C4-2B (cell line): ENCODE measurements at regions not wholly inside any gene's neighbourhood (a gene's known extent, or its start where the extent isn't known, plus 50 kb on each side); places are given as distances from the start of the nearest gene placed in this dataset.

Source experiments
- H3K27ac ChIP-seq: fragments of 450-650 bp; 2 replicates; pipeline ENCODE4 v1.5.1; 2017
- ZFX ChIP-seq: fragments of 450-650 bp; IDR thresholded peaks from 2 replicates; pipeline ENCODE4 v1.6.1; 2017
- TF ChIP-seq, protein P1 (sequence below): fragments of 450-650 bp; conservative IDR thresholded peaks from 2 replicates; pipeline ENCODE4 v1.5.1; 2017; ENCODE audit warnings: mild to moderate bottlenecking

DNA sequence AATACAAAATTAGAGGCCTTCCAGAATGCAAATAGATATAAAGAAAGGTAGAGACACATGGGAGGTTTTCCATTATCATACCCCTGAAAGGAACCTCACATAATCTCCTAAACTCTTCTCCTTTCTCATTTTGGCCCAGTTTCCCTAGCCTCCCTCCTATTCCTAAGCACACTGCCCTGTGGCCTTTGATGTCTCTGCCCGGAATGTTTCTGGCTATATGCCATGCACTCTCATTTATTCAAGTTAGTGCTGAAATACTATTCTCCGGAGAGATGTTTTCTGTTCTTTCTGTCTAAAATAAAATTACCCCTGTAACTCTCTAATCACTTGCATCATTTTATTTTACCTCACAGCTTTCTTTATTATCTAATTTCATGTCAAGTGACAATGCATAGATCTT is 1287.7 kb downstream of the SLITRK5 start:
- TF ChIP-seq, protein P1, sequence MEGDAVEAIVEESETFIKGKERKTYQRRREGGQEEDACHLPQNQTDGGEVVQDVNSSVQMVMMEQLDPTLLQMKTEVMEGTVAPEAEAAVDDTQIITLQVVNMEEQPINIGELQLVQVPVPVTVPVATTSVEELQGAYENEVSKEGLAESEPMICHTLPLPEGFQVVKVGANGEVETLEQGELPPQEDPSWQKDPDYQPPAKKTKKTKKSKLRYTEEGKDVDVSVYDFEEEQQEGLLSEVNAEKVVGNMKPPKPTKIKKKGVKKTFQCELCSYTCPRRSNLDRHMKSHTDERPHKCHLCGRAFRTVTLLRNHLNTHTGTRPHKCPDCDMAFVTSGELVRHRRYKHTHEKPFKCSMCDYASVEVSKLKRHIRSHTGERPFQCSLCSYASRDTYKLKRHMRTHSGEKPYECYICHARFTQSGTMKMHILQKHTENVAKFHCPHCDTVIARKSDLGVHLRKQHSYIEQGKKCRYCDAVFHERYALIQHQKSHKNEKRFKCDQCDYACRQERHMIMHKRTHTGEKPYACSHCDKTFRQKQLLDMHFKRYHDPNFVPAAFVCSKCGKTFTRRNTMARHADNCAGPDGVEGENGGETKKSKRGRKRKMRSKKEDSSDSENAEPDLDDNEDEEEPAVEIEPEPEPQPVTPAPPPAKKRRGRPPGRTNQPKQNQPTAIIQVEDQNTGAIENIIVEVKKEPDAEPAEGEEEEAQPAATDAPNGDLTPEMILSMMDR: no peak
- no peak for TF ChIP-seq ZFX
- no peak overlapping the region for H3K27ac ChIP-seq

DNA sequence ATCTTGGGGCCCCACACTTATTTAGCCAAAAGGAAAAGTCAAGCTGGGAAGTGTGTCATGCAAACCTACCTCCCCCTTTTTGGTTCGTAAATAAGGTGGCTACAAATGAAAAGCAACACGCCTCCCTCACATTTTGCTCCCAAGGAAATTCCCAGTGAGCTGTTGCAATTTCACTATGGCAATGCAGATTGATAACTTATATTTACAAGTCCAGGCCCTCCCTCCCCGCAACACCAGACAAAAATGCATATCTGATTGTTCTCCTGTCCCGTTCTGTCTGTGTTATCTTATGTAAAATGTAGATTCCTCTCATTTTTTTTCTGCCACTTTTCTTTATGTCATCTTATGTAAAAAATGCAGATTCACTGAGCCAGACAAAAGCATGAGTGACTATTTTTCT is 1305.3 kb downstream of the SLITRK5 start:
- H3K27ac ChIP-seq: no peak overlapping the region
- TF ChIP-seq, protein P1: no peak
- TF ChIP-seq ZFX: no peak

DNA sequence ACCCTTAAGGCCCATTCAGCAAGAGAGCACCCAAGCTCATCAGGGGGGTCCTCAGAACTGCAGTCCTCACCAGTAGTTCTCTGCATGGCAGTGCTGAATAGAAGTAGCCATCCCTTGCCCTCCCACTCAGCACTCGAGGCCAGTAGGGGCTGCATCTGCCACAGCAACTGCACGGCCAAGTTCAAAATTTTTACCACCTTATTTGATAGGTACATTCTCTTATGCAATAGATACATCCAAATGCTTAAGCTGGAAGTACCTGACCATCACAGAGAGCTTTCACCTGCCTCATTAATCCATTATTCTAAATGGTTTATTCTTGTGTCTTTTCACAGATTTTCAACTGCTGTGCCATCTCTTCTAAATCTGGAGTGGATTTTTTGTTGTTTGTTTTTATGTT is 1307.4 kb downstream of the SLITRK5 start:
- TF ChIP-seq, protein P1: no peak
- TF ChIP-seq ZFX: no peak
- H3K27ac ChIP-seq: no peak overlapping the region

DNA sequence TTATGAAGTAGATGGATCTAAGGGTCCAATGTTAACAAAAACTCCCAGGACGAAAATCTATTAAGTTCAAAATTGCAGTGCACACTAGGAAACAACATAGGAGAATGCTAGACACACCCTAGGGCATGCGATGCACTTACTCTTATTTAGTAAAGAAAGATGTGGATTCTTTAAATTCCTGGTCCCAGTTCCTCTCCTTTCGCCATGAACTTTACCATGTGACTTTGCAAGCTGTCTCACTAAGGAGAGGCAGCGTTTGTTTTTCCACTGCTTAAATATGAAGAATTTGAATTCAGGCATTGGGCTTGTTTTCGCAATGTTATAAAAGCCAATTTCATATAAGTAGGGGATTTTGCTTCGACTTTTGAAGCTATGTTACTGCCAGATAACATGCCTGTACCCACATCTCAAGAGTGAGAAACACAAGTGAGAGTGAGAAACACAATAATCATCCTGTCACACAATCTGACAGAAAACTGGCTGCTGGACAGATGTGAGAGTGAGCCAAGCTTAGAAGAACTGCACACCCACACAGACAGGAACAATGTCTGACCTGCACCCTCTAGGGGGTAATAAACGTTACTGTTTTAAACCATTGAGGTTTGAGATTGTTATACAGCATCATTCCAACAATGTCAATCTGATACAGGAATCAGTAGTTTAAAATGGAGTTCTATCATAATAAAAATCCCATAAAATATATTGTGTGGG is 1308.4 kb downstream of the SLITRK5 start:
- no peak for TF ChIP-seq ZFX
- TF ChIP-seq, protein P1: peak; percentile 28
- H3K27ac ChIP-seq: no peak overlapping the region

DNA sequence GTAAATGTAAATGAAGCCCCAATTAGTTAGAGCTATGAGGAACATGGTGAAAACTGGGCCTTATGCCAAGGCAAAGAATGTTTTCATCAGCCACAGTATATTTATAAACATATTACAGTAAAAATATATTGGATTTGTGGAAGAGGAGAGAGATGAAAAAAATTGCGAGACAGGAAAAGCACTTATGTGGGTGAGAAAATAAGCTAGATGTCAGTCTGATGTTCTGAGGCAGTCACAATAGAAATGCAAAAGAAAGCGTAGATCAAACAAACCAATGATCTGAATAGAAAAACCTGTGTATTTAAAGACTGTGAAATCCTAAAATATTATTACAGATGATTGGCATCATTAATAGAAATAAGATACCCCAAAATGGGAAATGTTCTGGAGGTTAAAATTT is 1332.5 kb downstream of the SLITRK5 start:
- TF ChIP-seq ZFX: no peak
- TF ChIP-seq, protein P1: no peak
- no peak overlapping the region for H3K27ac ChIP-seq

DNA sequence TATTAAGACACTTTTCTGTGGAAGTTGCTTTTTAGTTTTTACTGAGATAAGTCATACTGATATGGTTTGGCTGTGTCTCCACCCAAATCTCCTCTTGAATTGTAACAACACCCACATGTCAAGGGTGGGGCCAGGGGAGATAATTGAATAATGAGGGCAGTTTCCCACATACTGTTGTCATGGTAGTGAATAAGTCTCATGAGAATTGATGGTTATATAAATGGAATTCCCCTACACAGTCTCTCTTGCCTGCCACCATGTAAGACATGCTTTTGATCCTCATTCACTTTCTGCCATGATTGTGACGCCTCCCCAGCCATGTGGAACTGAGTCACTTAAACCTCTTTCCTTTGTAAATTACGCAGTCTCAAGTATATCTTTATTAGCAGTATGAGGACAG is 1340.4 kb downstream of the SLITRK5 start:
- no peak overlapping the region for H3K27ac ChIP-seq
- TF ChIP-seq, protein P1: no peak
- no peak for TF ChIP-seq ZFX

DNA sequence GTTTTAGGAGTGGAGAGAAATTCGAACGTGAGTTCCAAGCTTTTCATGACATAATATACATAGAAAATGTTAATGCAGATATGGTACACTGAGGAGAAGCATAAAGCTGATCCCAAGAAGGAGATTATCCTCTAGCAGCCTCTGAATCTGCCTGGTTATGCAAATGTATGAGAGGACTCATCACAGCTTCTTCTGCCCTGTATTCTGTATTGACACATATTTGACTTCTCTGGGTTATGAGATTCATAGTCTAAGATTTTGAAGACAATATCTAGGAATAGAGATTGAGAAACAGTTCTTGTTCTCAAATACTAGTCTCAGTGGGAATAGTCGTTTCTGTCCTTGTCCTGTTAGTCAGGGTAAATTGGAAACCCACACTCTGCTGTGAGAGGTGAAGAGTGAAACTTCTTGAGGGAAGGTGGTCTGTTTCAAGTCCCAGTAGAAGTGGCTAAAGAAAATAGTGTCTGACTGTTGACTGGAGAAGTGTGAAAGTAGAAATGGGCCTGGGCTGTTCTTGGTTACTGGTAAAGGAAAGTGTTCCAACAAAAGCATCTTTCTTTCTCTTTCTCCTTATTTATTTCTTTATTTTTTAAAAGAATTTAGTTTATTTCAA is 1356.6 kb downstream of the SLITRK5 start:
- TF ChIP-seq, protein P1: no peak
- no peak for TF ChIP-seq ZFX
- no peak overlapping the region for H3K27ac ChIP-seq
